GM19397 (cell line): ENCODE measurements at regions not wholly inside any gene's neighbourhood (a gene's known extent, or its start where the extent isn't known, plus 50 kb on each side); places are given as distances from the start of the nearest gene placed in this dataset.

Experiments
- ATAC-seq: cut with Tn5 transposase; IDR thresholded peaks from one replicate; pipeline ENCODE4 v1.9.1; 2021; ENCODE audit warnings: mild to moderate bottlenecking, moderate library complexity; ENCODE audit not compliant: unreplicated experiment

- ATAC-seq, result no peak
These were observed 69.4 kb upstream of the DYRK2 start for GRCh38 chr12:67578976-67579661.

DNA sequence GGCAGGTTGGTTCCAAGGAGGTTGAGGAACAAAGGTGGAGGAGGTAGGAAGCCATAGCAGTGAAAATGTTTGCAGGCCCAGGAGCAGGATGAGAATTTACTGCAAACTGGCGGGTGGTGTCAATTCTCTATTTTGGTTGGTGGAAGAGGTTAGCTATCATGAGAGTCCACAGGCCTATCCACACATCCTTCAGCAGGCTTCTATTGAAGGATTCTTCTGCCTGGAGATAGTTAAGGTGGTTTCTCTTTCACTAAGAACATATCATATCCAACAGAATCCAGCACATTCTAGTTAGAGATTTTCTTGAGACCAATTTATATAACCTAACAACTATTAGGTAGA, 68.9 kb upstream of the DYRK2 start:
- no peak for ATAC-seq

GRCh38 chr12:67582238-67582834, 66.2 kb upstream of the DYRK2 start:
- ATAC-seq, result no peak

DNA sequence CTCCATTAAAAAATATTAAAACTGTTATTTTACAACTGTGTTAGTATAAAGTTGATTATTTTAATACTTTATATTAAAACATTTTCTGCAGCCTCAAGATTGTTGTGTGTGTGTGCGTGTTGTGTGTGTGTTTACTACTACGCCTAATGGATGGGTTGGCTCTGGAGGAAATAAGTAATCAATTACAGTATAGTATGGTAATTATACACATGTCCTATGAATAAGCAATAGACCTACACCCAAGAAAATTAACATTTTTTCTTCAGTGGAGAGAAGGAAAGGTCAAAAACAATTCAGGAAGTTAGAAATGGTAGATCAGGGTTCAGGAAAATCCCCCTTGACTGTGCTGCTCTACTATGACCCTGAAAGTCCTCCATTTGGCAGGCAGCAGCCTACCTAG, 65.7 kb upstream of the DYRK2 start:
- ATAC-seq, result no peak

DNA sequence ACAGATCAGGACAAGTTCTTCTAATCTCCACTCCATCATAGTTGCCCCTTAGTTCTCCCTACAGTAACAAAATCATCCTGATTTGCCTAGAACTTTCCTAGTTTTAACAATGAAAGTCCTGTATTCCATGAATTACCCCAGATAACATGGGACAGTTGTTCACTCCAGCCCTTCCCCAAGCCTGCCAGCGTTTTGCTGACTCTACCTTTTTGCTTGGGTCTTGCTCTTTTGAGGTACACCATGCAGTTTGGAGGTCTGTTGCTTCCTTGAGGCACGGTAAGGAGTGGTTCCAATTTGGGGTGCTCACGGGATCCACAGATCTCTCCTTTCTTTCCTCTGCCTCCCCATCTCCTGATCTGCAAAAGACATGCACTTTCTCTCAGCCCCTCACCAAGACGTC, 61.6 kb upstream of the DYRK2 start:
- no peak for ATAC-seq

DNA sequence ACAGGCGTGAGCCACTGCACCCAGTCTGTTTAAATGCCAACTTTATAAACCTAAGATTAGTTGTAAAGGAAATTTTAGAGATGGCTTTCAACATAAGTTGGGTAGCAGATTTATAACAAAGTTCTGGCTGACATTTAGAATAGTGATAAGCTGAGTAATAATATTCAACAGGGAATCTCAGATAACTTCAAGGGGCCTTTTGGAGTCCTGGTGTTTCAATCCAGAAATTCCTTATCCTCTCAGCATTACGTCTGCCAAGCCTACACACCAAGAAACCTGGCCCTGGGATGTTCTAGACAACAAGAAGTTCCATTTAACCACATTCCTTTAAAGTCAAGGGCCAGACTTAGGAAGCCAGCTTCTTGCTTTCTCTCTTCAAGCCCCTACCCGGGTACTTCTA, 59.5 kb upstream of the DYRK2 start:
- ATAC-seq, result no peak

- ATAC-seq, result no peak
These were observed 58.3 kb upstream of the DYRK2 start for GRCh38 chr12:67590149-67590790.

- no peak for ATAC-seq
These were observed 56.1 kb upstream of the DYRK2 start for GRCh38 chr12:67592228-67593011.

DNA sequence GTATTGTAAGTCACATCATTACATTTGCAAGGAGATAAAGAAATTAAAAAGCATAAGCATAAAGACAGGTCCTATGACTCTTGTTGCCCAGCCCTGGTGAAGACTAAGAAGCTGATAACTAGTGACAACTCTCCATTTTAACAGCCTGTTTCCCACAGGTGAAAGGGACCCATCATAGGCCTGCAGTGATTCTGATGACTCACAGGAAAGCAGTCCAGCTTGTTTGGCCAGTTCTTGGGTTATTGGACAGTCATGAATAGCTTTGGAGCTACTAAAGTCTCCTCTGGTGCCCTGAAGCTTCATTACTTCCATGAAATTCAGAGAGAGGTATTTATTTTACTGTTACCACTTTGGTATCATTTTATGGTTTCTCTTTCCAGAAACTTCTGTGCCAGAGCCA, 55.5 kb upstream of the DYRK2 start:
- no peak for ATAC-seq

DNA sequence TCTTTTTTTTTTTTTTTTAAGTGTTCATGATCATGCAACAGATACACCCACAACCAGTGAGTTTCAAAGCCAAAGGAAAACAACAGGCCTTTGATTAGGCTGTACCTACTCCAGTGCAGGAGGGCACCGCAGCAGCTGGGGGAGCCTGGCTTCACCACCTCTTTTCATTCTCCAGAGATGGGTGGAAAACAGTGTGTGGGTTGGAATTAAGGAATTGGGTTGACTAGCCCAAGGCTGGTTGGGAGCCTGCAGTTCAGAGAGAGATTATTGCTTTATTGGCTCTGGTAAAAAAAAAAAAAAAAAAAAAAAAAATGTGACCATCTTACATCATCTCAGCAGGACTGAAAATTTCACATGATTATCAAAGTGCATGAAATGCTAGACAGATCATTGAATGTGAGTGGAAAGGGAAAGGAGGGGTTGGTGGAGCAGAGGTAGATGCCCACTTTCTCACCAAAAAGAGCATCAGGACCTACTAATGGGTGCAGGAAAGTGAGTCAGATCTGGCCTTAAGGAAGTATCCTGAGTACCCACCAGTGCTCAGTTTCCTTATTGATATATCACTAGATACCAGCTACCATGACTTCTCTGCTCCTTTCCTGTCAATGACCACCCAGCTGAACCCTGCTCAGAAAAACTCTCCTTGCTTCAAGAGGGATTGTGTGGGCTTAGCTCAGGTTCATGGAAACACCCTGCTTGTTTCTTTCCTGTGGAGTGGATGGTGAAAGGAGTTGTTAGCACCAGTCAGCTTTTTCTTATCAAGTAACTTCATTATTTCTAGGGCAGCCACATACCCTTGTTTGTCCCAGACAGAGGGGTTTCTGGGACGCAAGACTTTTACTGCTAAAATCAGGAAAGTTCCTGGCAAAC, 54.8 kb upstream of the DYRK2 start:
- no peak for ATAC-seq

DNA sequence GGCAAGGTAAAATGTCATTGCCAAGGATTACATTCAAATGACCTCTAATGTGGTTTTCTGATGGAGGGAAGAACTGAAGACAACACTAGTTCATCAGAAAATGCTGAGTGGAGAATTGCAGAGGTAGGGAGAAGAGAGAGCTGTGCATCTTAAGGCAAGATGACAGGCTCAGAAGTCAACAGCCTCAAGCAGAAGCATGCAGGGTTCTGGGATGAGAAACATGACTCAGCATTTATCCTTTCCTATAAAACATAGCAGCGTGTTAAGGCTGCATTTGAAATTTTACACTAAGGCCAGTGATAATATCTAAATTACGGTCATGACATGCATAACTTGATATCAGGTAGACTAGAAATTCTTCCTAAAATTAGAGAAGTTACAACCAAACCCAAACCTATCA, 53.7 kb upstream of the DYRK2 start:
- ATAC-seq, result no peak

DNA sequence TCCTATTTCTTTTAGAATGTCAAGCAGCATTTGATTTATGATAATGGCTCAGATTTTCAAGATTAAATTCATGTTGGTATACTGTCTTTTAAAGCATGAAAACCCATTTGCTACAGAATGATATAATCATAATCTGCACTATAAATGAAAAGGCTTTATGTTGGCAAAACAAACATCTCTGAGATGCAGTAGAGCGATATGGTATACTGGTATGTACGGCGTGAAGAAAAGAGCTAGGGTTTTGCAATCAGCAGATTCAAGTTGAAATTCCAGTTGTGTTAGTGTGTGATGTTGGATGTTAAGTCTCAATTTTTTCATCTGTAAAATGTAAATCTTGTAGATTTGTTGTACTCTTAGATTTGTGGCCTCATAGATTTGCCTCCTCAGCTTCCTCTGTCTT, 53.2 kb upstream of the DYRK2 start:
- no peak for ATAC-seq

DNA sequence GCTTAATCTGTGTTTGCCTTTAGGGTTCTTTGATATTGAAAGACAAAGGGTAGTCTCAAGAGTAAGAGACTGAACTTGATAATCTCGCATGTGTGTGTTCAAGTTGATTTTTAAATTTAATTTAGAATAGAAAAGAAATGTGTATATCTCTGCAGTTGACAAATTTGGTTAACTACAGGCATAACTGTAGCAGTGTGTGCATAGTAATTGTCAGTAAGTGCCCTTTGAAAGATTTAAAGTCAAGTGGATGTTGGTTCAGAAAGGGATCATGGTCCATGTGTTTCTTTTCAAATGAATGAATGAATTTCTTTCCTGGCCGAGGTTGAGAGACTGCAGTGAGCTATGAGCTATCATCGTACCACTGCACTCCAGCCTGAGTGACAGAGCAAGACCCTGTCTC, 49.9 kb upstream of the DYRK2 start:
- no peak for ATAC-seq
